Epithelial cell of esophagus (primary cell): ENCODE measurements at regions not wholly inside any gene's neighbourhood (a gene's known extent, or its start where the extent isn't known, plus 50 kb on each side); places are given as distances from the start of the nearest gene placed in this dataset.

Experiments used
- DNase-seq: peaks from one replicate; pipeline ENCODE4 v3.0.0; 2010; ENCODE audit warnings: low read depth
- H3K4me3 ChIP-seq: 2 replicates; pipeline ENCODE4 v1.5.1; 2011; ENCODE audit warnings: mild to moderate bottlenecking, low read length, control low read depth
- CTCF ChIP-seq: IDR thresholded peaks from 2 replicates; pipeline ENCODE4 v1.5.1; 2011; ENCODE audit warnings: low read depth, mild to moderate bottlenecking, low read length, control low read depth, inconsistent platforms; ENCODE audit not compliant: insufficient read depth; ENCODE audit errors: missing control alignments

- DNase-seq = peak; percentile 39
- H3K4me3 ChIP-seq = no peak overlapping the region
- TF ChIP-seq CTCF = no peak
These were observed 457.9 kb downstream of the HDGFL1 start for GRCh38 chr6:23027281-23027680.

GRCh38 chr6:23031986-23032385, 462.6 kb downstream of the HDGFL1 start:
- H3K4me3 ChIP-seq = no peak overlapping the region
- peak; percentile 17 for DNase-seq
- TF ChIP-seq CTCF = no peak

GRCh38 chr6:23034926-23035325, 465.6 kb downstream of the HDGFL1 start:
- no peak overlapping the region for H3K4me3 ChIP-seq
- no peak for DNase-seq
- TF ChIP-seq CTCF = no peak

- no peak for TF ChIP-seq CTCF
- H3K4me3 ChIP-seq = no peak overlapping the region
- DNase-seq = no peak
These were observed 467.1 kb downstream of the HDGFL1 start for GRCh38 chr6:23036406-23036983.

GRCh38 chr6:23040899-23041298, 471.5 kb downstream of the HDGFL1 start:
- H3K4me3 ChIP-seq = no peak overlapping the region
- no peak for TF ChIP-seq CTCF
- no peak for DNase-seq

GRCh38 chr6:23045280-23045679, 475.9 kb downstream of the HDGFL1 start:
- DNase-seq = no peak
- no peak overlapping the region for H3K4me3 ChIP-seq
- no peak for TF ChIP-seq CTCF

GRCh38 chr6:23055523-23055922, 486.2 kb downstream of the HDGFL1 start:
- no peak overlapping the region for H3K4me3 ChIP-seq
- no peak for TF ChIP-seq CTCF
- no peak for DNase-seq
